OCI-LY7 (cell line): ENCODE measurements at regions not wholly inside any gene's neighbourhood (a gene's known extent, or its start where the extent isn't known, plus 50 kb on each side); places are given as distances from the start of the nearest gene placed in this dataset.

Experiments
- CTCF ChIP-seq: fragments of 200-600 bp; sonication (generic); conservative IDR thresholded peaks from 2 replicates; pipeline ENCODE4 v1.5.1; 2014; ENCODE audit warnings: mild to moderate bottlenecking, antibody characterized with exemption, low read length, moderate library complexity, mixed read lengths
- EZH2phosphoT487 ChIP-seq: fragments of 200-600 bp; sonication (generic); IDR thresholded peaks from 2 replicates; pipeline ENCODE4 v1.6.1; 2018; ENCODE audit warnings: low read depth, borderline replicate concordance, mild to moderate bottlenecking, mixed run types, antibody characterized with exemption, low read length, moderate library complexity, mixed read lengths

DNA sequence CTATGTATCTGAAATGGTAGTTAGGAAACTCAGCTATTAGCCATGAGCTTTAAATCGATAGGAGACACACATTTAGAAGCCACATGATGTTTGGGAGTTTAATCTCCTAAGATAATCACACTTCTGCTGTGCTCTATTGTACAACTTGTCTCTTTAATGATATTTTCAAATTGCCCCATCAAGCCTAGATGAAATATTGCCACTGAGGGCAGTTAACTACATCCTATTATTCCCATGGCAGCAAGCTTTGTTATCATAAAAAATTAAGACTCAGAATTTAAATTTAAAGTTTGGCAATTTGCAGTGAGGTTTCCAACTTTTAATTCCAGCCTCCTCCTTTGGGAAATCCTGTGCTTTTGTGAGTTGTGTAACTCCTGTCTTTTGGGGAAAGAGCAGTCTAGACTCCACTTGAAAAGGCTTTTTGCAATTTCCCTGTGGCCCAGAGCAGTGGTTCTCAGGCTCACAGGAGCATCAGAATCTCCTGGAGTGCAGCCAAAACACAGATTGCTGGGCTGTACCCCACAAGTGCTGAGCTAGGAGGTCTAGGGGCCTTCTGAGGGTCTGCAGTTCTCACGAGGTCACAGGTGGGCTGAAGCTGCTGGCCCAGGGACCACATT is 792.4 kb downstream of the QKI start:
- TF ChIP-seq CTCF (no peak), EZH2phosphoT487 (no peak)
